GM23338 (cell line): ENCODE measurements at regions not wholly inside any gene's neighbourhood (a gene's known extent, or its start where the extent isn't known, plus 50 kb on each side); places are given as distances from the start of the nearest gene placed in this dataset.

Source experiments
- ATAC-seq: fragments of 200-7000 bp; cut with Tn5 transposase; 3 replicates; pipeline ENCODE4 v1.9.1; 2020
- DNase-seq: peaks from one replicate; pipeline ENCODE4 v3.0.0-alpha.2; 2015; ENCODE audit warnings: low spot score
- H2AFZ ChIP-seq: fragments of 200-600 bp; sonication (generic); 2 replicates; pipeline ENCODE4 v1.8.0; 2016; ENCODE audit warnings: antibody characterized with exemption, mild to moderate bottlenecking, moderate library complexity
- H3F3A ChIP-seq: fragments of 200-600 bp; sonication (generic); replicated peaks from 2 replicates; pipeline ENCODE4 v1.8.0; 2017; ENCODE audit warnings: antibody characterized with exemption, mixed run types, low read depth
- H3K27ac ChIP-seq: fragments of 200-600 bp; sonication (generic); 2 replicates; pipeline ENCODE4 v1.6.1; 2016; ENCODE audit warnings: low read depth
- H3K27me3 ChIP-seq: fragments of 200-600 bp; sonication (generic); 2 replicates; pipeline ENCODE4 v1.8.0; 2016; ENCODE audit warnings: mild to moderate bottlenecking, mixed run types, moderate library complexity; ENCODE audit not compliant: insufficient read depth
- H3K36me3 ChIP-seq: fragments of 200-600 bp; sonication (generic); 2 replicates; pipeline ENCODE4 v1.8.0; 2016; ENCODE audit warnings: mild to moderate bottlenecking; ENCODE audit not compliant: insufficient read depth
- H3K4me1 ChIP-seq: fragments of 200-600 bp; sonication (generic); 2 replicates; pipeline ENCODE4 v1.8.0; 2016; ENCODE audit warnings: mild to moderate bottlenecking, moderate library complexity; ENCODE audit not compliant: insufficient read depth
- H3K4me2 ChIP-seq: fragments of 200-600 bp; sonication (generic); 2 replicates; pipeline ENCODE4 v1.7.1; 2017; ENCODE audit warnings: mixed run types
- H3K4me3 ChIP-seq: fragments of 200-600 bp; sonication (generic); 2 replicates; pipeline ENCODE4 v1.6.1; 2016; ENCODE audit warnings: mixed run types
- H3K79me2 ChIP-seq: fragments of 200-600 bp; sonication (generic); replicated peaks from 2 replicates; pipeline ENCODE4 v1.8.0; 2017; ENCODE audit warnings: mild to moderate bottlenecking; ENCODE audit not compliant: insufficient read depth
- H3K9me2 ChIP-seq: fragments of 200-600 bp; sonication (generic); 2 replicates; pipeline ENCODE4 v1.8.0; 2017; ENCODE audit not compliant: insufficient read depth
- H4K20me1 ChIP-seq: fragments of 200-600 bp; sonication (generic); replicated peaks from 2 replicates; pipeline ENCODE4 v1.8.0; 2017; ENCODE audit warnings: mild to moderate bottlenecking; ENCODE audit not compliant: insufficient read depth
- H3K27ac Mint-ChIP-seq: 2 replicates; pipeline ENCODE4 v1.8.0; 2020; ENCODE audit warnings: inconsistent platforms, mild to moderate bottlenecking, moderate library complexity, mixed read lengths
- H3K27me3 Mint-ChIP-seq: 3 replicates; pipeline ENCODE4 v1.8.0; 2022; ENCODE audit warnings: low read depth, mild to moderate bottlenecking, moderate library complexity, mixed read lengths, inconsistent platforms; ENCODE audit not compliant: insufficient read depth, poor library complexity
- H3K36me3 Mint-ChIP-seq: 3 replicates; pipeline ENCODE4 v1.8.0; 2021; ENCODE audit warnings: low read depth, mild to moderate bottlenecking, inconsistent platforms, moderate library complexity, mixed read lengths
- H3K4me1 Mint-ChIP-seq: 3 replicates; pipeline ENCODE4 v1.8.0; 2020; ENCODE audit warnings: mild to moderate bottlenecking, inconsistent platforms, mixed read lengths
- H3K4me3 Mint-ChIP-seq: 3 replicates; pipeline ENCODE4 v1.8.0; 2021; ENCODE audit warnings: moderate library complexity, mild to moderate bottlenecking, inconsistent platforms, mixed read lengths
- H3K9me3 Mint-ChIP-seq: 3 replicates; pipeline ENCODE4 v1.8.0; 2020; ENCODE audit warnings: moderate library complexity, mild to moderate bottlenecking, inconsistent platforms, mixed read lengths
- CREB1 ChIP-seq: fragments of 250-450 bp; sonication (Bioruptor Pico); IDR thresholded peaks from 2 replicates; pipeline ENCODE4 v1.5.0; 2020; ENCODE audit warnings: low read depth, mild to moderate bottlenecking, moderate library complexity
- EZH2 ChIP-seq: fragments of 200-600 bp; sonication (generic); IDR thresholded peaks from one replicate; pipeline ENCODE4 v1.8.0; 2017; ENCODE audit warnings: antibody characterized with exemption, mild to moderate bottlenecking, low read depth; ENCODE audit not compliant: unreplicated experiment
- EZH2phosphoT487 ChIP-seq: fragments of 200-600 bp; sonication (generic); IDR thresholded peaks from one replicate; pipeline ENCODE4 v1.8.1; 2018; ENCODE audit warnings: antibody characterized with exemption; ENCODE audit not compliant: unreplicated experiment
- JUNB ChIP-seq: IDR thresholded peaks from one replicate; pipeline ENCODE4 v1.6.1; 2016; ENCODE audit warnings: antibody characterized with exemption; ENCODE audit not compliant: unreplicated experiment
- NANOG ChIP-seq: IDR thresholded peaks from 2 replicates; pipeline ENCODE4 v1.6.1; 2016; ENCODE audit warnings: antibody characterized with exemption, borderline replicate concordance
- POLR2AphosphoS5 ChIP-seq: IDR thresholded peaks from 2 replicates; pipeline ENCODE4 v1.6.1; 2016; ENCODE audit warnings: antibody characterized with exemption, low read depth
- STAT1 ChIP-seq: IDR thresholded peaks from one replicate; pipeline ENCODE4 v1.6.1; 2016; ENCODE audit warnings: antibody characterized with exemption; ENCODE audit not compliant: unreplicated experiment
- ZNF114 ChIP-seq: fragments of 250-450 bp; sonication (Bioruptor Pico); IDR thresholded peaks from 2 replicates; pipeline ENCODE4 v1.5.0; 2020; ENCODE audit warnings: mild to moderate bottlenecking, moderate library complexity
- ZNF331 ChIP-seq: fragments of 250-450 bp; sonication (Bioruptor Pico); IDR thresholded peaks from 2 replicates; pipeline ENCODE4 v1.5.0; 2020; ENCODE audit warnings: low read depth, mild to moderate bottlenecking, moderate library complexity
- TF ChIP-seq, protein P1 (sequence below): IDR thresholded peaks from one replicate; pipeline ENCODE4 v1.6.1; 2018; ENCODE audit warnings: antibody characterized with exemption; ENCODE audit not compliant: unreplicated experiment
- TF ChIP-seq, protein P2 (sequence below): IDR thresholded peaks from 2 replicates; pipeline ENCODE4 v1.6.1; 2016; ENCODE audit warnings: antibody characterized with exemption
- TF ChIP-seq, protein P3 (sequence below): fragments of 250-450 bp; sonication (Bioruptor Pico); IDR thresholded peaks from 2 replicates; pipeline ENCODE4 v1.5.0; 2020; ENCODE audit warnings: mild to moderate bottlenecking, moderate library complexity
- TF ChIP-seq, protein P4 (sequence below), 2 experiments: fragments of 200-600 bp in 1 of 2; sonication (generic) in 1 of 2; conservative IDR thresholded peaks; 2 replicates each; pipeline versions ENCODE4 v1.5.1 to v1.6.1; 2016 to 2017; ENCODE audit warnings: antibody characterized with exemption in 2 of 2, low read depth in 2 of 2, mild to moderate bottlenecking in 2 of 2, moderate library complexity in 1 of 2

DNA sequence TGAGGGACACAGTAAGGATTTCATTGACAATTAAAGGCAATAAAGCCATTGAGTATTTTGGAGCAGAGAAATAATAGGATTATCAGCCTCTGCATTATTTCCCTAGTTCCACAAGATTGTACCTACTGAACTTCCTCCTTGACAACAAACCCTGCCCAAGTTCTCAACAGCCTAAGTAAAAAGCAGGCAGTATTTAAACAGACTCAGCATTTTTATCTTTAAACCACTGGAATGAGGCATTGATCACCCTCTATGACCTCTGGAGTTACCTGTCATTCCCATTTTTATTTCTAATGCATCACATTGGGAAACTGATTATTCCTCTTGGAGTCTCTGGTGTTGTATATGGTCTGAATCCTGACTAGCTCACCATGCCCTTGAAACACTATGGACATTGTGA lies 570.6 kb upstream of the STXBP6 start:
- Mint-ChIP-seq H3K27ac (no peak overlapping the region), H3K4me3 (no peak overlapping the region), H3K4me1 (no peaks in the 10 kb centered on the region), H3K9me3 (peaks cover 26% of the 10 kb centered on the region), H3K36me3 (peaks cover 17% of the 10 kb centered on the region; the same call in 2 of the 3 replicates), H3K27me3 (no peaks in the 10 kb centered on the region)
- Histone ChIP-seq H4K20me1 (no peaks in the 10 kb centered on the region), H3K27me3 (no peaks in the 10 kb centered on the region), H3K79me2 (no peaks in the 10 kb centered on the region), H2AFZ (no peak overlapping the region), H3K9me2 (peaks cover 15% of the 10 kb centered on the region; the same call in 1 of the 2 replicates), H3K36me3 (no peaks in the 10 kb centered on the region; the same call in 1 of the 2 replicates), H3K4me3 (no peak overlapping the region), H3K27ac (no peak overlapping the region), H3F3A (no peaks in the 10 kb centered on the region), H3K4me1 (no peaks in the 10 kb centered on the region), H3K4me2 (no peak overlapping the region)
- ATAC-seq (no peak), DNase-seq (no peak)
- TF ChIP-seq CREB1 (CRISPR knock-in tag) (no peak), POLR2AphosphoS5 (no peak), JUNB (no peak), EZH2 (no peak), STAT1 (no peak), NANOG (no peak), ZNF331 (CRISPR knock-in tag) (no peak), ZNF114 (no peak), EZH2phosphoT487 (no peak)
- TF ChIP-seq, protein P1, sequence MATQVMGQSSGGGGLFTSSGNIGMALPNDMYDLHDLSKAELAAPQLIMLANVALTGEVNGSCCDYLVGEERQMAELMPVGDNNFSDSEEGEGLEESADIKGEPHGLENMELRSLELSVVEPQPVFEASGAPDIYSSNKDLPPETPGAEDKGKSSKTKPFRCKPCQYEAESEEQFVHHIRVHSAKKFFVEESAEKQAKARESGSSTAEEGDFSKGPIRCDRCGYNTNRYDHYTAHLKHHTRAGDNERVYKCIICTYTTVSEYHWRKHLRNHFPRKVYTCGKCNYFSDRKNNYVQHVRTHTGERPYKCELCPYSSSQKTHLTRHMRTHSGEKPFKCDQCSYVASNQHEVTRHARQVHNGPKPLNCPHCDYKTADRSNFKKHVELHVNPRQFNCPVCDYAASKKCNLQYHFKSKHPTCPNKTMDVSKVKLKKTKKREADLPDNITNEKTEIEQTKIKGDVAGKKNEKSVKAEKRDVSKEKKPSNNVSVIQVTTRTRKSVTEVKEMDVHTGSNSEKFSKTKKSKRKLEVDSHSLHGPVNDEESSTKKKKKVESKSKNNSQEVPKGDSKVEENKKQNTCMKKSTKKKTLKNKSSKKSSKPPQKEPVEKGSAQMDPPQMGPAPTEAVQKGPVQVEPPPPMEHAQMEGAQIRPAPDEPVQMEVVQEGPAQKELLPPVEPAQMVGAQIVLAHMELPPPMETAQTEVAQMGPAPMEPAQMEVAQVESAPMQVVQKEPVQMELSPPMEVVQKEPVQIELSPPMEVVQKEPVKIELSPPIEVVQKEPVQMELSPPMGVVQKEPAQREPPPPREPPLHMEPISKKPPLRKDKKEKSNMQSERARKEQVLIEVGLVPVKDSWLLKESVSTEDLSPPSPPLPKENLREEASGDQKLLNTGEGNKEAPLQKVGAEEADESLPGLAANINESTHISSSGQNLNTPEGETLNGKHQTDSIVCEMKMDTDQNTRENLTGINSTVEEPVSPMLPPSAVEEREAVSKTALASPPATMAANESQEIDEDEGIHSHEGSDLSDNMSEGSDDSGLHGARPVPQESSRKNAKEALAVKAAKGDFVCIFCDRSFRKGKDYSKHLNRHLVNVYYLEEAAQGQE: no peak
- TF ChIP-seq, protein P2, sequence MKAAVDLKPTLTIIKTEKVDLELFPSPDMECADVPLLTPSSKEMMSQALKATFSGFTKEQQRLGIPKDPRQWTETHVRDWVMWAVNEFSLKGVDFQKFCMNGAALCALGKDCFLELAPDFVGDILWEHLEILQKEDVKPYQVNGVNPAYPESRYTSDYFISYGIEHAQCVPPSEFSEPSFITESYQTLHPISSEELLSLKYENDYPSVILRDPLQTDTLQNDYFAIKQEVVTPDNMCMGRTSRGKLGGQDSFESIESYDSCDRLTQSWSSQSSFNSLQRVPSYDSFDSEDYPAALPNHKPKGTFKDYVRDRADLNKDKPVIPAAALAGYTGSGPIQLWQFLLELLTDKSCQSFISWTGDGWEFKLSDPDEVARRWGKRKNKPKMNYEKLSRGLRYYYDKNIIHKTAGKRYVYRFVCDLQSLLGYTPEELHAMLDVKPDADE: no peak
- TF ChIP-seq, protein P3, sequence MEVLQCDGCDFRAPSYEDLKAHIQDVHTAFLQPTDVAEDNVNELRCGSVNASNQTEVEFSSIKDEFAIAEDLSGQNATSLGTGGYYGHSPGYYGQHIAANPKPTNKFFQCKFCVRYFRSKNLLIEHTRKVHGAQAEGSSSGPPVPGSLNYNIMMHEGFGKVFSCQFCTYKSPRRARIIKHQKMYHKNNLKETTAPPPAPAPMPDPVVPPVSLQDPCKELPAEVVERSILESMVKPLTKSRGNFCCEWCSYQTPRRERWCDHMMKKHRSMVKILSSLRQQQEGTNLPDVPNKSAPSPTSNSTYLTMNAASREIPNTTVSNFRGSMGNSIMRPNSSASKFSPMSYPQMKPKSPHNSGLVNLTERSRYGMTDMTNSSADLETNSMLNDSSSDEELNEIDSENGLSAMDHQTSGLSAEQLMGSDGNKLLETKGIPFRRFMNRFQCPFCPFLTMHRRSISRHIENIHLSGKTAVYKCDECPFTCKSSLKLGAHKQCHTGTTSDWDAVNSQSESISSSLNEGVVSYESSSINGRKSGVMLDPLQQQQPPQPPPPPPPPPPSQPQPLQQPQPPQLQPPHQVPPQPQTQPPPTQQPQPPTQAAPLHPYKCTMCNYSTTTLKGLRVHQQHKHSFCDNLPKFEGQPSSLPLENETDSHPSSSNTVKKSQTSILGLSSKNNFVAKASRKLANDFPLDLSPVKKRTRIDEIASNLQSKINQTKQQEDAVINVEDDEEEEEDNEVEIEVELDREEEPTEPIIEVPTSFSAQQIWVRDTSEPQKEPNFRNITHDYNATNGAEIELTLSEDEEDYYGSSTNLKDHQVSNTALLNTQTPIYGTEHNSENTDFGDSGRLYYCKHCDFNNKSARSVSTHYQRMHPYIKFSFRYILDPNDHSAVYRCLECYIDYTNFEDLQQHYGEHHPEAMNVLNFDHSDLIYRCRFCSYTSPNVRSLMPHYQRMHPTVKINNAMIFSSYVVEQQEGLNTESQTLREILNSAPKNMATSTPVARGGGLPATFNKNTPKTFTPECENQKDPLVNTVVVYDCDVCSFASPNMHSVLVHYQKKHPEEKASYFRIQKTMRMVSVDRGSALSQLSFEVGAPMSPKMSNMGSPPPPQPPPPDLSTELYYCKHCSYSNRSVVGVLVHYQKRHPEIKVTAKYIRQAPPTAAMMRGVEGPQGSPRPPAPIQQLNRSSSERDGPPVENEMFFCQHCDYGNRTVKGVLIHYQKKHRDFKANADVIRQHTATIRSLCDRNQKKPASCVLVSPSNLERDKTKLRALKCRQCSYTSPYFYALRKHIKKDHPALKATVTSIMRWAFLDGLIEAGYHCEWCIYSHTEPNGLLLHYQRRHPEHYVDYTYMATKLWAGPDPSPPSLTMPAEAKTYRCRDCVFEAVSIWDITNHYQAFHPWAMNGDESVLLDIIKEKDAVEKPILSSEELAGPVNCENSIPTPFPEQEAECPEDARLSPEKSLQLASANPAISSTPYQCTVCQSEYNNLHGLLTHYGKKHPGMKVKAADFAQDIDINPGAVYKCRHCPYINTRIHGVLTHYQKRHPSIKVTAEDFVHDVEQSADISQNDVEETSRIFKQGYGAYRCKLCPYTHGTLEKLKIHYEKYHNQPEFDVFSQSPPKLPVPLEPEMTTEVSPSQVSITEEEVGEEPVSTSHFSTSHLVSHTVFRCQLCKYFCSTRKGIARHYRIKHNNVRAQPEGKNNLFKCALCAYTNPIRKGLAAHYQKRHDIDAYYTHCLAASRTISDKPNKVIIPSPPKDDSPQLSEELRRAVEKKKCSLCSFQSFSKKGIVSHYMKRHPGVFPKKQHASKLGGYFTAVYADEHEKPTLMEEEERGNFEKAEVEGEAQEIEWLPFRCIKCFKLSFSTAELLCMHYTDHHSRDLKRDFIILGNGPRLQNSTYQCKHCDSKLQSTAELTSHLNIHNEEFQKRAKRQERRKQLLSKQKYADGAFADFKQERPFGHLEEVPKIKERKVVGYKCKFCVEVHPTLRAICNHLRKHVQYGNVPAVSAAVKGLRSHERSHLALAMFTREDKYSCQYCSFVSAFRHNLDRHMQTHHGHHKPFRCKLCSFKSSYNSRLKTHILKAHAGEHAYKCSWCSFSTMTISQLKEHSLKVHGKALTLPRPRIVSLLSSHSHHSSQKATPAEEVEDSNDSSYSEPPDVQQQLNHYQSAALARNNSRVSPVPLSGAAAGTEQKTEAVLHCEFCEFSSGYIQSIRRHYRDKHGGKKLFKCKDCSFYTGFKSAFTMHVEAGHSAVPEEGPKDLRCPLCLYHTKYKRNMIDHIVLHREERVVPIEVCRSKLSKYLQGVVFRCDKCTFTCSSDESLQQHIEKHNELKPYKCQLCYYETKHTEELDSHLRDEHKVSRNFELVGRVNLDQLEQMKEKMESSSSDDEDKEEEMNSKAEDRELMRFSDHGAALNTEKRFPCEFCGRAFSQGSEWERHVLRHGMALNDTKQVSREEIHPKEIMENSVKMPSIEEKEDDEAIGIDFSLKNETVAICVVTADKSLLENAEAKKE (CRISPR knock-in tag): no peak
- TF ChIP-seq, protein P4, sequence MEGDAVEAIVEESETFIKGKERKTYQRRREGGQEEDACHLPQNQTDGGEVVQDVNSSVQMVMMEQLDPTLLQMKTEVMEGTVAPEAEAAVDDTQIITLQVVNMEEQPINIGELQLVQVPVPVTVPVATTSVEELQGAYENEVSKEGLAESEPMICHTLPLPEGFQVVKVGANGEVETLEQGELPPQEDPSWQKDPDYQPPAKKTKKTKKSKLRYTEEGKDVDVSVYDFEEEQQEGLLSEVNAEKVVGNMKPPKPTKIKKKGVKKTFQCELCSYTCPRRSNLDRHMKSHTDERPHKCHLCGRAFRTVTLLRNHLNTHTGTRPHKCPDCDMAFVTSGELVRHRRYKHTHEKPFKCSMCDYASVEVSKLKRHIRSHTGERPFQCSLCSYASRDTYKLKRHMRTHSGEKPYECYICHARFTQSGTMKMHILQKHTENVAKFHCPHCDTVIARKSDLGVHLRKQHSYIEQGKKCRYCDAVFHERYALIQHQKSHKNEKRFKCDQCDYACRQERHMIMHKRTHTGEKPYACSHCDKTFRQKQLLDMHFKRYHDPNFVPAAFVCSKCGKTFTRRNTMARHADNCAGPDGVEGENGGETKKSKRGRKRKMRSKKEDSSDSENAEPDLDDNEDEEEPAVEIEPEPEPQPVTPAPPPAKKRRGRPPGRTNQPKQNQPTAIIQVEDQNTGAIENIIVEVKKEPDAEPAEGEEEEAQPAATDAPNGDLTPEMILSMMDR (conservative IDR thresholded peaks at IDR 0.05; ENCODE audit: low read depth in 2 of 2): no peak
